ENCODE measurements at regions not wholly inside any gene's neighbourhood (a gene's known extent, or its start where the extent isn't known, plus 50 kb on each side); places are given as distances from the start of the nearest gene placed in this dataset.

- TF ChIP-seq CTCF (IDR thresholded peaks at IDR 0.05 in 2 of 3, conservative IDR thresholded peaks at IDR 0.05 in 1 of 3; ENCODE audit: borderline replicate concordance in 1 of 3, insufficient read depth in 1 of 3, low read depth in 2 of 3, low read length in 2 of 3), result peak; percentile 67 to 83 (median 79); a peak in 5 of 6 replicates
- no peak for TF ChIP-seq REST (IDR thresholded peaks at IDR 0.05; ENCODE audit: low read depth)
- TF ChIP-seq YY1 (IDR thresholded peaks at IDR 0.05; ENCODE audit: extremely low read depth, insufficient replicate concordance, low read depth, low read length), result no peak
- no peak for TF ChIP-seq POLR2AphosphoS5 (IDR thresholded peaks at IDR 0.05; ENCODE audit: low read depth, low read length)
- no peak for TF ChIP-seq EZH2 (IDR thresholded peaks at IDR 0.05)
- no peak for TF ChIP-seq POLR2A (IDR thresholded peaks at IDR 0.05; ENCODE audit: borderline replicate concordance, extremely low read depth, insufficient read depth, insufficient read length)
- TF ChIP-seq CEBPB (IDR thresholded peaks at IDR 0.05; ENCODE audit: low read depth), result no peak
- TF ChIP-seq SP1 (IDR thresholded peaks at IDR 0.05; ENCODE audit: low read depth), result no peak
- no peak; the same call in 1 of the 2 replicates for TF ChIP-seq MAX (IDR thresholded peaks at IDR 0.05)
- no peak for TF ChIP-seq ELF1 (IDR thresholded peaks at IDR 0.05; ENCODE audit: borderline replicate concordance, low read depth)
- no peak for TF ChIP-seq EGR1 (IDR thresholded peaks at IDR 0.05; ENCODE audit: low read depth)
- TF ChIP-seq RAD21 (IDR thresholded peaks at IDR 0.05; ENCODE audit: low read depth), result peak; percentile 79
- no peak for TF ChIP-seq EZH2phosphoT487 (IDR thresholded peaks at IDR 0.05; ENCODE audit: borderline replicate concordance)
- TF ChIP-seq SIN3A (IDR thresholded peaks at IDR 0.05; ENCODE audit: low read depth), result no peak
Observed at GRCh38 chr4:31370866-31371465, 650.8 kb downstream of the PCDH7 start.

Data from HCT116 (cell line).